HepG2 (cell line): ENCODE measurements at regions not wholly inside any gene's neighbourhood (a gene's known extent, or its start where the extent isn't known, plus 50 kb on each side); places are given as distances from the start of the nearest gene placed in this dataset.

Experiments used
- ATAC-seq: fragments of 200-7000 bp; cut with Tn5 transposase; 3 replicates; pipeline ENCODE4 v1.9.1; 2020; ENCODE audit warnings: mild to moderate bottlenecking, moderate library complexity
- BruUV-seq: library from RNA; stranded (reverse); fragments of 400-500 nt; replicated peaks from 2 replicates; lab custom pipeline; 2021; lab: Mats Ljungman, UMichigan
- CTCF ChIA-PET: fragments of 300-600 bp; formaldehyde crosslinking; extraction: SDS; loops from one replicate; lab custom pipeline; 2021; ENCODE audit warnings: low total read pairs, inconsistent platforms, low intra/inter-chr PET ratio; lab: Yijun Ruan, JAX
- POLR2A ChIA-PET: fragments of 350-600 bp; sonication (Branson Sonifier 250); formaldehyde crosslinking; loops from one replicate; lab custom pipeline; 2020; ENCODE audit warnings: antibody characterized with exemption, inconsistent platforms; lab: Yijun Ruan, JAX
- DNase-seq: peaks from one replicate; pipeline ENCODE4 v3.0.0-alpha.2; 2015; ENCODE audit warnings: low spot score
- FAIRE-seq: peaks from 3 replicates; lab custom pipeline; 2011; peaks lifted over from hg19 to GRCh38; lab: Jason Lieb, UNC
- H2AFZ ChIP-seq: one replicate; pipeline ENCODE4 v1.6.1; 2011; ENCODE audit warnings: low read length, inconsistent platforms
- H3K27ac ChIP-seq: fragments of 300-600 bp; 3 replicates; pipeline ENCODE4 v1.8.0; 2011; ENCODE audit warnings: mixed run types, mild to moderate bottlenecking, mixed read lengths, low read length, inconsistent platforms; ENCODE audit not compliant: insufficient read depth; ENCODE audit errors: extremely low read length
- H3K27me3 ChIP-seq, 2 experiments: fragments of 200-600 bp in 1 of 2; 2 replicates in 1 of 2; 3 replicates in 1 of 2; pipeline versions ENCODE4 v1.6.0 to v1.8.0; 2011; ENCODE audit warnings: low read length in 2 of 2, mild to moderate bottlenecking in 2 of 2, moderate library complexity in 2 of 2, inconsistent platforms in 1 of 2; ENCODE audit not compliant: insufficient read depth in 2 of 2, control insufficient read depth in 1 of 2
- H3K36me3 ChIP-seq, 2 experiments: fragments of 200-600 bp in 1 of 2; replicated peaks in 1 of 2; 2 replicates in 1 of 2; 3 replicates in 1 of 2; pipeline versions ENCODE4 v1.5.1 to v1.8.0; 2011; ENCODE audit warnings: low read length in 2 of 2, inconsistent platforms in 1 of 2; ENCODE audit not compliant: insufficient read depth in 2 of 2, control insufficient read depth in 1 of 2
- H3K4me1 ChIP-seq: 2 replicates; pipeline ENCODE4 v1.5.1; 2012; ENCODE audit warnings: low read length, inconsistent platforms; ENCODE audit not compliant: insufficient read depth
- H3K4me2 ChIP-seq: 2 replicates; pipeline ENCODE4 v1.6.0; 2011; ENCODE audit warnings: low read depth, low read length, inconsistent platforms
- H3K4me3 ChIP-seq, 3 experiments: fragments of 200-600 bp in 1 of 3; sonication (generic), shearing (Covaris generic) in 1 of 3; replicated peaks in 1 of 3; 2 replicates each; pipeline ENCODE4 v1.5.1; 2011 to 2016; ENCODE audit warnings: low read length in 3 of 3, inconsistent platforms in 2 of 3, low read depth in 2 of 3, mild to moderate bottlenecking in 2 of 3, control low read depth in 1 of 3, mixed read lengths in 1 of 3; ENCODE audit not compliant: insufficient read depth in 1 of 3
- H3K79me2 ChIP-seq: one replicate; pipeline ENCODE4 v1.6.1; 2011; ENCODE audit warnings: low read length, inconsistent platforms; ENCODE audit not compliant: insufficient read depth
- H3K9ac ChIP-seq: 2 replicates; pipeline ENCODE4 v1.6.0; 2011; ENCODE audit warnings: mild to moderate bottlenecking, low read depth, low read length, inconsistent platforms; ENCODE audit not compliant: insufficient read depth
- H3K9me3 ChIP-seq: 2 replicates; pipeline ENCODE4 v1.5.1; 2012; ENCODE audit warnings: mild to moderate bottlenecking, low read length
- H4K20me1 ChIP-seq: 2 replicates; pipeline ENCODE4 v1.6.0; 2011; ENCODE audit warnings: inconsistent platforms, mild to moderate bottlenecking, low read length, moderate library complexity; ENCODE audit not compliant: insufficient read depth
- HDAC1 ChIP-seq: sonication (generic); formaldehyde crosslinking; IDR thresholded peaks from 2 replicates; pipeline ENCODE4 v1.5.1; 2020; ENCODE audit warnings: mild to moderate bottlenecking, missing genetic modification reagents
- HNRNPK ChIP-seq: fragments of 200-400 bp; formaldehyde crosslinking; IDR thresholded peaks from 2 replicates; pipeline ENCODE4 v1.6.1; 2018; ENCODE audit warnings: low read length, low read depth, moderate library complexity, mild to moderate bottlenecking; ENCODE audit not compliant: poor library complexity, severe bottlenecking
- ISX ChIP-seq: sonication (generic); formaldehyde crosslinking; conservative IDR thresholded peaks from 2 replicates; pipeline ENCODE4 v1.5.0; 2020; ENCODE audit warnings: missing genetic modification reagents
- NCOA5 ChIP-seq: sonication (generic); formaldehyde crosslinking; IDR thresholded peaks from 2 replicates; pipeline ENCODE4 v1.4.0; 2020; ENCODE audit warnings: missing genetic modification reagents
- RAD21 ChIP-seq: fragments of 450-650 bp; formaldehyde crosslinking; IDR thresholded peaks from 2 replicates; pipeline ENCODE4 v1.5.0; 2020; ENCODE audit warnings: mild to moderate bottlenecking
- SMC3 ChIP-seq: IDR thresholded peaks from 2 replicates; pipeline ENCODE4 v1.6.1; 2011; ENCODE audit warnings: low read length, improper control_type of control experiment
- STAG1 ChIP-seq: sonication (generic); formaldehyde crosslinking; IDR thresholded peaks from 2 replicates; pipeline ENCODE4 v1.4.0; 2020; ENCODE audit warnings: missing genetic modification reagents
- WGBS: methylation state at CpG from one replicate; pipeline ENCODE4 v1.1.6; 2017; ENCODE audit warnings: low lambda C conversion rate; 5-methylcytosine and 5-hydroxymethylcytosine counted together
- in situ Hi-C: cut with HindIII; loops from 2 replicates; pipeline ENCODE4 v1.10.0; 2017; ENCODE audit warnings: low pct_unique_long_range_greater_than_20kb; ENCODE audit not compliant: extremely low pct_ligation_motif_present
- intact Hi-C: fragments of 100-400 bp; cut with micrococcal nuclease; formaldehyde crosslinking; loops from one replicate; pipeline ENCODE4 v1.10.0; 2022; ENCODE audit not compliant: unreplicated experiment
- TF ChIP-seq, protein P1 (sequence below): sonication (generic); formaldehyde crosslinking; IDR thresholded peaks from 2 replicates; pipeline ENCODE4 v1.5.0; 2020; ENCODE audit warnings: mild to moderate bottlenecking, missing genetic modification reagents
- TF ChIP-seq, protein P2 (sequence below): IDR thresholded peaks from 2 replicates; pipeline ENCODE4 v1.6.1; 2012; ENCODE audit warnings: low read depth, low read length, improper control_type of control experiment
- TF ChIP-seq, protein P3 (sequence below): IDR thresholded peaks from 2 replicates; pipeline ENCODE4 v1.6.1; 2012; ENCODE audit warnings: inconsistent platforms
- TF ChIP-seq, protein P4 (sequence below): sonication (generic); formaldehyde crosslinking; IDR thresholded peaks from 2 replicates; pipeline ENCODE4 v1.5.0; 2020; ENCODE audit warnings: mild to moderate bottlenecking, missing genetic modification reagents, moderate library complexity

DNA sequence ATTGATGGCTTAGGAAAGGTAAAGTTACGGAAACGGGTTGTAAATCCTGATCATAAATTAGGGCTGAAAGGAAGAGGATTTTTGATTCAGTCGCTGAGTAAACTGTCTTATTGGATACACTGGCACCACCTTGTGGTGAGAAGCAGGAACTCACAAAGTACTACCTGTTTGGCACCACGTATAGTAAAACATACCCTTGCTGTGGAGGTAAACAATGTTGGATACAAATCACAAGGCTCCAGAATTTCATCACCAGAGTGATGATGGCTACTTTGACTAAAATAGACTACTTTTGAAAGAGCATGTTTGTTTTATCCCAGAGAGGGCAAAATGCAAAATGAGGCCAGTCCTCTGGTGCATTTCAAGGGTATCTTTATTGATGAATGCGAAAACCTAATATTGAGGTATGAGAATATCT is 216.9 kb downstream of the IGSF11 start:
- BruUV-seq, result no TSS peak
- in situ Hi-C loops, result no loop called here
- DNase-seq, result peak; percentile 48
- no peak for TF ChIP-seq NCOA5
- TF ChIP-seq, protein P1, sequence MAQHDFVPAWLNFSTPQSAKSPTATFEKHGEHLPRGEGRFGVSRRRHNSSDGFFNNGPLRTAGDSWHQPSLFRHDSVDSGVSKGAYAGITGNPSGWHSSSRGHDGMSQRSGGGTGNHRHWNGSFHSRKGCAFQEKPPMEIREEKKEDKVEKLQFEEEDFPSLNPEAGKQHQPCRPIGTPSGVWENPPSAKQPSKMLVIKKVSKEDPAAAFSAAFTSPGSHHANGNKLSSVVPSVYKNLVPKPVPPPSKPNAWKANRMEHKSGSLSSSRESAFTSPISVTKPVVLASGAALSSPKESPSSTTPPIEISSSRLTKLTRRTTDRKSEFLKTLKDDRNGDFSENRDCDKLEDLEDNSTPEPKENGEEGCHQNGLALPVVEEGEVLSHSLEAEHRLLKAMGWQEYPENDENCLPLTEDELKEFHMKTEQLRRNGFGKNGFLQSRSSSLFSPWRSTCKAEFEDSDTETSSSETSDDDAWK, result no peak
- TF ChIP-seq, protein P2, sequence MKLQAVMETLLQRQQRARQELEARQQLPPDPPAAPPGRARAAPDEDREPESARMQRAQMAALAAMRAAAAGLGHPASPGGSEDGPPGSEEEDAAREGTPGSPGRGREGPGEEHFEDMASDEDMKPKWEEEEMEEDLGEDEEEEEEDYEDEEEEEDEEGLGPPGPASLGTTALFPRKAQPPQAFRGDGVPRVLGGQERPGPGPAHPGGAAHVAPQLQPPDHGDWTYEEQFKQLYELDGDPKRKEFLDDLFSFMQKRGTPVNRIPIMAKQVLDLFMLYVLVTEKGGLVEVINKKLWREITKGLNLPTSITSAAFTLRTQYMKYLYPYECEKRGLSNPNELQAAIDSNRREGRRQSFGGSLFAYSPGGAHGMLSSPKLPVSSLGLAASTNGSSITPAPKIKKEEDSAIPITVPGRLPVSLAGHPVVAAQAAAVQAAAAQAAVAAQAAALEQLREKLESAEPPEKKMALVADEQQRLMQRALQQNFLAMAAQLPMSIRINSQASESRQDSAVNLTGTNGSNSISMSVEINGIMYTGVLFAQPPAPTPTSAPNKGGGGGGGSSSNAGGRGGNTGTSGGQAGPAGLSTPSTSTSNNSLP, result 0 out of 2 replicates have a peak, but pooled peaks have one; percentile 50
- peak; percentile 16; the same call in 1 of the 2 replicates for TF ChIP-seq RAD21 (CRISPR knock-in tag)
- no peak for TF ChIP-seq ISX (CRISPR knock-in tag)
- no peak for TF ChIP-seq HNRNPK
- TF ChIP-seq, protein P3, sequence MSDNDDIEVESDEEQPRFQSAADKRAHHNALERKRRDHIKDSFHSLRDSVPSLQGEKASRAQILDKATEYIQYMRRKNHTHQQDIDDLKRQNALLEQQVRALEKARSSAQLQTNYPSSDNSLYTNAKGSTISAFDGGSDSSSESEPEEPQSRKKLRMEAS, result no peak
- TF ChIP-seq, protein P4, sequence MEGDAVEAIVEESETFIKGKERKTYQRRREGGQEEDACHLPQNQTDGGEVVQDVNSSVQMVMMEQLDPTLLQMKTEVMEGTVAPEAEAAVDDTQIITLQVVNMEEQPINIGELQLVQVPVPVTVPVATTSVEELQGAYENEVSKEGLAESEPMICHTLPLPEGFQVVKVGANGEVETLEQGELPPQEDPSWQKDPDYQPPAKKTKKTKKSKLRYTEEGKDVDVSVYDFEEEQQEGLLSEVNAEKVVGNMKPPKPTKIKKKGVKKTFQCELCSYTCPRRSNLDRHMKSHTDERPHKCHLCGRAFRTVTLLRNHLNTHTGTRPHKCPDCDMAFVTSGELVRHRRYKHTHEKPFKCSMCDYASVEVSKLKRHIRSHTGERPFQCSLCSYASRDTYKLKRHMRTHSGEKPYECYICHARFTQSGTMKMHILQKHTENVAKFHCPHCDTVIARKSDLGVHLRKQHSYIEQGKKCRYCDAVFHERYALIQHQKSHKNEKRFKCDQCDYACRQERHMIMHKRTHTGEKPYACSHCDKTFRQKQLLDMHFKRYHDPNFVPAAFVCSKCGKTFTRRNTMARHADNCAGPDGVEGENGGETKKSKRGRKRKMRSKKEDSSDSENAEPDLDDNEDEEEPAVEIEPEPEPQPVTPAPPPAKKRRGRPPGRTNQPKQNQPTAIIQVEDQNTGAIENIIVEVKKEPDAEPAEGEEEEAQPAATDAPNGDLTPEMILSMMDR (CRISPR knock-in tag), result peak; percentile 78
- no peak for TF ChIP-seq HDAC1 (CRISPR knock-in tag)
- TF ChIP-seq STAG1 (CRISPR knock-in tag), result peak; percentile 72
- peak; percentile 57 for TF ChIP-seq SMC3
- TF ChIP-seq, all 625 proteins: peak for 5
- no peak overlapping the region for H3K4me3 ChIP-seq
- H3K79me2 ChIP-seq, result no peaks in the 10 kb centered on the region
- no peaks in the 10 kb centered on the region for H3K9me3 ChIP-seq
- no peak overlapping the region for H3K27ac ChIP-seq
- no peaks in the 10 kb centered on the region for H3K27me3 ChIP-seq
- intact Hi-C loops, result loop anchor here (5.0 kb wide), 1 partner anchor 190 kb away; no protein-coding TSS in a partner anchor
- no peaks in the 10 kb centered on the region for H3K36me3 ChIP-seq
- WGBS, result 22% methylated on average over 5 of the region's 5 CpGs
- FAIRE-seq (peak; percentile 84), ATAC-seq (peak; percentile 89)
- no peaks in the 10 kb centered on the region for H4K20me1 ChIP-seq
- no peaks in the 10 kb centered on the region for H3K4me1 ChIP-seq
- CTCF ChIA-PET, result no interaction called here
- H3K4me2 ChIP-seq, result no peak overlapping the region
- POLR2A ChIA-PET, result no interaction called here
- H3K9ac ChIP-seq, result no peak overlapping the region
- H2AFZ ChIP-seq, result no peak overlapping the region
